ENCODE measurements at regions not wholly inside any gene's neighbourhood (a gene's known extent, or its start where the extent isn't known, plus 50 kb on each side); places are given as distances from the start of the nearest gene placed in this dataset.

- TF ChIP-seq E2F4 (IDR thresholded peaks at IDR 0.05; ENCODE audit: low read depth, low read length) (no peak), RELA (IDR thresholded peaks at IDR 0.05; ENCODE audit: borderline replicate concordance, partially characterized antibody) (no peak), NFYB (IDR thresholded peaks at IDR 0.05; ENCODE audit: insufficient read depth, low read depth, low read length) (no peak), SIN3A (IDR thresholded peaks at IDR 0.05; ENCODE audit: low read depth, low read length) (no peak), CHD2 (IDR thresholded peaks at IDR 0.05; ENCODE audit: borderline replicate concordance, low read depth, low read length) (no peak), IRF5 (IDR thresholded peaks at IDR 0.05; ENCODE audit: borderline replicate concordance) (no peak)
Measured at GRCh38 chr21:22630953-22631465, 1632.8 kb downstream of the NCAM2 start (continued).

- WGBS (ENCODE audit: insufficient coverage, insufficient replicate concordance, low lambda C conversion rate, missing lambda C conversion rate), result 0% methylated on average over 1 of the region's 1 CpG
- ChIA-PET RAD21 (ENCODE audit: unreplicated experiment) (no interaction called here), POLR2A (no interaction called here), SMC1A (ENCODE audit: uncharacterized antibody, unreplicated experiment) (no interaction called here), CTCF (no interaction called here)
- Histone ChIP-seq H3K79me2 (ENCODE audit: control insufficient read depth, insufficient read depth, low read length) (no peaks in the 10 kb centered on the region), H3K4me2 (ENCODE audit: control insufficient read depth, insufficient read depth) (no peak overlapping the region), H3K27ac (ENCODE audit: control insufficient read depth, insufficient read depth) (no peak overlapping the region), H3K27me3 (replicated peaks in 1 of 2; ENCODE audit: control insufficient read depth in 2 of 2, insufficient read depth in 2 of 2, low read length in 1 of 2) (no peaks in the 10 kb centered on the region), H3K9ac (ENCODE audit: control insufficient read depth, insufficient read depth, low read length) (no peak overlapping the region), H2AFZ (ENCODE audit: control insufficient read depth, low read depth, low read length) (no peak overlapping the region), H4K20me1 (ENCODE audit: control insufficient read depth, insufficient read depth) (no peaks in the 10 kb centered on the region), H3K4me1 (ENCODE audit: control insufficient read depth, insufficient read depth, low read length) (no peaks in the 10 kb centered on the region), H3K4me3 (no peak overlapping the region), H3K9me3 (replicated peaks; ENCODE audit: control insufficient read depth, insufficient read depth, low read length) (no peaks in the 10 kb centered on the region), H3K36me3 (ENCODE audit: control insufficient read depth in 2 of 2, insufficient read depth in 2 of 2, low read length in 1 of 2) (no peaks in the 10 kb centered on the region)
- no TSS peak for BruUV-seq (replicated peaks)
- no peak for ATAC-seq
- FAIRE-seq, result no peak
- intact Hi-C loops (cut with micrococcal nuclease; ENCODE audit: unreplicated experiment) (no loop called here), in situ Hi-C loops (cut with MboI) (no loop called here)
- TF ChIP-seq RUNX3 (IDR thresholded peaks at IDR 0.05; ENCODE audit: low read length) (no peak), MEF2B (IDR thresholded peaks at IDR 0.05; ENCODE audit: partially characterized antibody, poor library complexity, severe bottlenecking) (no peak), GABPA (IDR thresholded peaks at IDR 0.05; ENCODE audit: low read depth) (no peak), DPF2 (IDR thresholded peaks at IDR 0.05) (no peak), ATF2 (IDR thresholded peaks at IDR 0.05; ENCODE audit: low read length) (no peak), SUZ12 (IDR thresholded peaks at IDR 0.05; ENCODE audit: unreplicated experiment) (no peak), NFXL1 (IDR thresholded peaks at IDR 0.05; ENCODE audit: borderline replicate concordance) (no peak), NFYA (IDR thresholded peaks at IDR 0.05; ENCODE audit: borderline replicate concordance, low read depth, low read length) (no peak), LARP7 (IDR thresholded peaks at IDR 0.05) (no peak), CREB1 (IDR thresholded peaks at IDR 0.05; ENCODE audit: low read depth) (no peak), CBX3 (IDR thresholded peaks at IDR 0.05; ENCODE audit: borderline replicate concordance, low read depth) (no peak), ZNF384 (IDR thresholded peaks at IDR 0.05; ENCODE audit: borderline replicate concordance, low read depth, low read length) (no peak), ZNF274 (IDR thresholded peaks at IDR 0.05; ENCODE audit: insufficient read depth, insufficient read length) (no peak)
- DNase-seq (ENCODE audit: low read depth, low spot score), result no peak
Measured at GRCh38 chr21:22632176-22632575, 1634.0 kb downstream of the NCAM2 start.
